GM19397 (cell line): ENCODE measurements at regions not wholly inside any gene's neighbourhood (a gene's known extent, or its start where the extent isn't known, plus 50 kb on each side); places are given as distances from the start of the nearest gene placed in this dataset.

ENCODE experiments used
- ATAC-seq: cut with Tn5 transposase; IDR thresholded peaks from one replicate; pipeline ENCODE4 v1.9.1; 2021; ENCODE audit warnings: mild to moderate bottlenecking, moderate library complexity; ENCODE audit not compliant: unreplicated experiment

- ATAC-seq: no peak
Measured at GRCh38 chr12:107462428-107463332, 222.9 kb upstream of the PWP1 start.

DNA sequence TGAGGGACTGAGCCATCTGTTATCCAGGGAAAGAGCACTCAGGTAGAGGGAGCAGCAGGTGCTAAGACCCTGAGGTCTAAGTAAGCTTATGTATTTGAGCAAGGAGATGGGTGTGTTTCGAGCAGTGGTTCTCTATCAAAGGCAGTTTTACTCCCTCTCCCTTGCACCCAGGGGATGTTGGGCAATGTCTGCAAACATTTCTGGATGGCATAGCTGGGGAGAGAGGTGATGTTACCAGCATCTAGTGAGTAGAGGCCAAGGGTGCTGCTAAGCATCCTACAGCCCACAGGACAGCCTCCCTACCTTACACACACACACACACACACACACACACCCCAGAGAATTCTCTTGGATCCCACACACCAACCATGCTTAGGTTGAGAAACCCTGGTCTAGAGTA, 221.0 kb upstream of the PWP1 start:
- no peak for ATAC-seq

DNA sequence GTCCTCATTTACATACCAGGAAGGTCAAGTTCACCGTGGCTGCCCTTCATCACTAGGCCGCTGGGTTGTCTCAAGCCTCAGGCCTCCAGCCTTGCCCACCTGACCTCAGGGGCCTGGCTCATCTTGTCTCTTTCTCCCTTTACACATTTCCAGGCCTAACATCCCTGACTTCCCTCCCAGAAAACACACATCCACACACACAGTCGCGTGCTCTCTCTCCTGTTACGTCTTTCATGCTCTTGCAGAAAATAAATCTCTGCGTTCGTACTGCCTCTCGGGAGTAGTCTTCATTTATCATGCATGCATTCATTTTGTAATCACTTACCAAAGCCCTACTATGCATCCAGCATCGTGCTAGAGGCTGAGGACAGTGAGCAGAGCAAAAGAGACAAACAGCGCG, 220.0 kb upstream of the PWP1 start:
- ATAC-seq: no peak

DNA sequence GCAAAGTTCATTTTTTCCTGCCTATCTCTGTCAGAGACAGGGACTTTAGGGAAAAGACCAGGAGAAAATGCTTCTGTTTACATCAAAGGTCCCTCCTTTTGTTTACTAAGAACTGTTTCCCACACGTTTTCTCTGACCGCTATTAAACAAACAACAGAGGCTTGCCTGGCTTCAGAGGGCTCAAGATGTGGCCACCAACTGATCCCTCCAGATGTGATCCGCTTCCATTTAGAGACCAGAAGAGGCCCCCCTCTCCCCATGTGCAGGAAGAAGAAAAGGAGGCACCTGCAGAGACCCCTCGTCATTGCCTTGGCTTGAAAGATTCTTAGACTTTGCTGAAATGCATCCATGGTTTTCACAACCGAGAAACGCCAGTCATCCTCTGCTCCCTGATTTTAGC, 217.9 kb upstream of the PWP1 start:
- no peak for ATAC-seq

DNA sequence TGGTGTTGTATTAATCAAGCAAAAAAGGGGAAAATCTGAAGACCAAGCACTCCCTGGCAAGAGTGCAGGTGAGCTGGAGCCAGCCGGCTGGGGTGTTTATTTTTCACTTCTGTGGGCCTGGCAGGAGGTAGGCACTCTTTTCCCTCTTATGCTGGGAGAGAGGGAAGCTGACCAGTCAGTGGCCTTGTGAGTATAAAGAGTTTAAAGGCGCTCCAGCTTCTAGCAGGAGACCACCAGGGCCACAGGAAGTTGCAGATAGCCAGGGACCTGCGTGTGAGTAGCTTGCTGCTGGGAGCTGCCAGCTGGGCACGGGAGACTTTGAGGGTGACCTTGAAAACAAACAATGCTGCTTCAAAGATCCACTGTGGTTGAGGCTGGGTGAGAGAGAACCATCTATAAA, 217.4 kb upstream of the PWP1 start:
- no peak for ATAC-seq

DNA sequence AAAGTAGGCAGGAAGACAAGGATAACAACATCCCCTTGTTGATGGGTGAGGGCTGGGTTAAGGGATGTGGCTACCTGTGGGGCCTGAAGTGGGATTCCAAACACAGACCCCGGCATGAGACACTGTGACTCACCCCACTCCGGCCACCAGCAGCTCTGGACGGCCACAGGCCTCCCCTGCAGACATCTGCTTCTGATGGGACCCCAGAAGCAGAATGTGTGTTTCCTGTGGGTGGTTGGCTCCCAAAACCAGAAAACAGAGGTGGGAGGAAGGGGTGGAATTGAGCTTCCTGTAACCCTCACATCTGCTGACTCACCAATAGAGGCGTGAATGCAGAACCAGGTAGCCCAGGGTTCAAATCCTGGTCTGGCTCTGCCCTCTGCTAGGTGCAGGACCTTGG, 216.6 kb upstream of the PWP1 start:
- ATAC-seq: no peak

DNA sequence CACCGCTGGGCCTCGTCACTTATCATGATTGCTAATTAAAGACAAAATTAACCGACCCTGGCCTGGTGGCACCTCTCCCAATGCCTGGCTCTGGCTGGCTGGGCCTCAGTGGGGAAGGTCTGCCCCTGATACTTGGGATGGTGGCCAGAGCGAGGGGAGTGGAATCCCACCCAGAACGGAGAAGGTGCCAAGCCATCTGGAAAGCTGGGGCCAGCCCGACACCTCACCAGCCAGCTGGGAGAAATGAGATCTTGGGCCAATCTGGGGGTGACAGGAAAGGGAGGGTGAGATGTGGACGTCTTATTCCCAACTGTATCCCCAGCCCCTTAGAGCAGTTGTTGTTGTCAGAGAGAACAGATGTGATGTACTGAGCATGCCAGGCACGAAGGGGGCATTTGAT, 215.0 kb upstream of the PWP1 start:
- ATAC-seq: no peak

GRCh38 chr12:107472308-107472707, 213.3 kb upstream of the PWP1 start:
- ATAC-seq: no peak

- ATAC-seq: no peak
Measured at GRCh38 chr12:107474099-107474498, 211.5 kb upstream of the PWP1 start.

DNA sequence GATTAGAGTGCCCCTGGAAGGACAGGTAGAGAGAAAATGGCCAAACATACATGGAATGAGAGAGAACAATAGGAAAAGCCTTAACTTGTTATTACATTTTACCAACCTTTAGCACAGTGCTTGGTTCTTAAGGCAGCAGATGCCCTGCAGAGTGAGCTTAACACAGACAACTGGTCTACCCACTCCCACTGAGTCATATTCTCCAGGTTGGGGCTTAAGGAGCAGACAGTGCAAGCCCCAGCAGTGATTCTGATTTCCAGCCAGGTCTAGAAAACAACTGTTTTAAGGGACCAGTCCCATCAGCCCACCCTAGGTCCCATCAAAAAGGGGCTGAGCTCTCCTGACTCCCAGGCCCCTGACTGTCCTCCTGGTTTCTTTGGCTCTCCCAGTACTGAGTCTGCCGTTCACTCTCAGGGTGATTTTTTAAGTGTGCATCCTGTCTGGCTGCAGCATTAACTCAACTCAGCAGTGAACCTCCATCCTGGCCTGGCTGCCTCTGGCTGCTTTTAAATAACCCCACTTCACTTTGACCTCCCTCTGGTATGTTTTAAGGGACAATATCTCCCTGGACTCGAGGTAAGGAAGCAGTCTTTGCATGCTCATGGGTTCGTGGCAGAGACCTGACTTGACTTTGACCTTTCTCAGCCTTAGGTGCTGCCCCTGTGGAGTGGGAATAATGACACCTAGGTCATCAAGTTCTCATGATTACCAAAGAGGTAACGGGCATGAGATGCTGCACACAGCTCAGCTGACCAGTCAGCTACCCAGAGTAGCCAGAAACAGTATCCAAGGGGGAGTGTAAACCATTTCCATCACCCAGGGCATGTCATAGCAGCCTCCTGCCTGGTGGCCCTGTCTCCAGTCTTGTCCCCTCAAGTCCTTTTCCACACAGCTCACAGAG, 210.7 kb upstream of the PWP1 start:
- no peak for ATAC-seq

DNA sequence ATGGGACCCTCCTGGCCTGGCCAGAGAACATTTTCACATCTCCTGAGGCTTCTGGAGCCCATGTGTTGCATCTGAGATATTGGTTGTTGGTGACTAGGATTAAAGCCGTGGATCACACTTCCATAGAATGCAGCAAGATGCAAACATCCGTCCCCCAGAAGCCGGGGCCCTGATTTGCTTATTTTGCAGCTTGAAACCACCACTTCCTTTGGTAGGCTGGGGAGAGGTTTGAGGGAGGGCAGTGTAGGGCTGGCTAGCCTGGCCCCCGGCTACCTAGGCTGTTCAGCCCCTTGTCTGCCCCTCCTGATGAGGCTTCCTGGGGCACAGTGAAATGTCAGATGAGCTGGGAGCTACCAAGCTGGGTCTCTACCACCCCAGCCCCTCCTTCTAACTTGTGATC, 209.7 kb upstream of the PWP1 start:
- ATAC-seq: peak; percentile 61

- no peak for ATAC-seq
Measured at GRCh38 chr12:107477018-107477417, 208.6 kb upstream of the PWP1 start.

DNA sequence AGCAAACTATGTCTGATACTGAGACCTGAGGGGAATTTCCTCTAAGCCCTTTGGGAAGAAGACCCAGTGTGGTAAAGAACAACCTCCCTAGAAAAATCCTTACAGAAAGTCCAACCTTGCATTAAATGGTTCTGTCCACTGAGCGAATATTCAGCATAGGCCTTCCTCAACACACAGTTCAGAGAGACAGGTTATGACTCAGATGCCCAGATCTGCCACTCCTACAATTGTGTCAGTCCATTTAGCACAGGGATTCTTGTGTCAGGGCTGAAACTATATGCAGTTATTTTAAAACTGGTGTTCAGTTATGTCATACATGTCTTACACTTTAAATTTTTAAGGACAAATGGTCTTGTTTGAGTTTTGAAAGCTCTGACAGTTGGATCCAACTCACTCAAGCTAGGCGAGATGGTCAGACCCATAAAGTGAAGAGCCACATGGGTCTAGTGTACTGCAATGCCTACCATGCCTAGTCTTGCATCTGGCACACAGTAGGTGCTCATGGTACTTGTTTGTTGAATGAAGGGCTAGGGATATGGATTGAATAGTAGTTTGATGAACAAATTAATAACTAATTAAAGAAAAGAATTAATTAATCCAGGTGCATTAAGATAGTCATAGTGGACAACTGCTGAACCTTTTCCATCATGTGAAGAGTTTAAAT, 207.5 kb upstream of the PWP1 start:
- ATAC-seq: no peak

DNA sequence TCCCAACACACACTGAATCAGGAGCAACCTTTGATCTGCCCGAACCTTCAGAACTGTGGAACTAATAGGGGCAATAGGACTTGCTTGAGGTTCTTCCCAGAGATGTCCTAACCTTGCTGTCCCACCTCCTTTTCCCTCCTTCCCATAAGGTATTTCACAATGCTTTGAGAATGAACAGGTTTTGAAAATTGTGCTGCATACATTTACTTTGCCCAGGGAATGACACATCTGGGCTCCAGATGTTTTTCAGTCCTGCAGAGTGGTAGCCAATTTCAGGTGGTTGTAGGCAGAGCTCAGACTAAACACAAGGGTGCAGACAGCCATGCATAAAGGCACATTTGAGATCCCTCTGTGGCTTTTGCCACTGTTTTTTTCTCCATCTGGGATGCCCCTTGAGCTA, 206.7 kb upstream of the PWP1 start:
- ATAC-seq: no peak

DNA sequence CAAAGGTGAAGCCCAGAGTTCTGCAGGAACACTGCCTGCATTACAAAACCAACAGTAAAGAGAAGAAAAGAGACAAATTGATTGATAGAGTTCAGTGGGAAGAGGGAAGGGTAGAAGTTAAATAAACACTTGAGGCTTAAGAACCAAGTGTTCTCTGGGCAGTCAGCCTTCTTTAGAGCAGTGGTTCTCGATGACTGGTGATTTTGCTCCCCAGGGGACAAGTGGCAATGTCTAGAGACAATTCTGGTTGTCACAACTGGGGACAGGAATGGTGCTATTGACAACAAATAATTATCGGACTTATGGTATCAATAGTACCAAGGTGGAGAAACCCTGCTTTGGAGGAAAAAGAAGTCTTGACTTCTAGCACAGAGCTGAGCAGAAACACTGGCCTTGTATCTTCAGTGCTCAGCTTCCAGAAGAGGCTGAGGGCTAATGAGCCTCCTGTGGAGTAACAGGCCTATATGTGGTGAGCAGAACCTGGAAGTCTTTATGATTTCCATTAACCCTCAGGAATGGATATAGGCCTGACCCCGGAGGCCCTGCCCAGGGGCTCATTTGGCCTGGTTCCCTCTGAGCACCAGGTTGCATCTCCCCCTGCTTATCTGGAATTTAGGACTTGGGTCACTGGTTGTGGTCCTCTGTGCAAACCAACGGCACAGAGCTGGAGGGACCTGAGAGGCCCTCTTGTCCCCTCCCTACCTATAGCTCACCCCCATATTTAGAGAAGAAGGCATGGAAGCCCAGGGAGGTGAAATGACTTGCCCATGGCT, 204.6 kb upstream of the PWP1 start:
- no peak for ATAC-seq

DNA sequence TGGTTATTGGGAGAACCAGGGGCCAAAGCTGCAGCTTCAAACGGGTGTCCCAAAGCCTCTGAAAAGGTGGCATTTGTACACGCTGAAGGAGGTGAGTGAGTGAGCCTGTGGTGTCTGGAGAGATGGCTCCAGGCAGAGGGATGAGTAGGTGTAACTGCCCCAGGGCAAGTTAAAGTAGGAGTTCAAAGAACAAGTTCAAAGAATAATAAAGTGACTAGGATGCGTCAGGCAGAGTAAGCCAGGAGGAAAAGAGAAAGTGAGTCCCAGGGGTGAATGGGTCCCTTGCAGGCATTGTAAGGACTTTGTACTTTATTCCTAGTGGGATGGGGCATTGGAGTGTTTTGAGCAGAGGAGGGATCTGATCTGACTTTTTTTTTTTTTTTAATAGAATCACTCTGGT, 201.4 kb upstream of the PWP1 start:
- ATAC-seq: no peak

GRCh38 chr12:107484941-107485340, 200.7 kb upstream of the PWP1 start:
- no peak for ATAC-seq

DNA sequence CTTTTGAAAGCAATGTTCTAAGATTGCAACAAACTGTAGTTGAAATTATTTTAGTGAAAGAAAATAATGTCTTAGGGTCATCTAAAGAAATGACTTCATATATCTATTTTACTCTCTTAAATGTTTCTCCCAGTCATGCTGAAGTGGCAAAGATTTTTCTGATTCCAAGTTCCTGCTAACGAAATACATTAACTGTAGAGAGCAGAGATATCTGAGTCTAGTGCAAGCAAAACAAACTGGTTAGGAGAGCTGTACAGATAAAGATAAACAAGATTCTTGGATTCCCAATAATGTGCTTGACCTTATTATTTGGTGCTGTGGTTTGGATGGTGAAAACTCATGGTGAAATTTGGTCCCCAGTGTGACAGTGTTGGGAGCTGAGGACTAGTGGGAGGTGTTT, 199.9 kb upstream of the PWP1 start:
- ATAC-seq: no peak

GRCh38 chr12:107486140-107486892, 199.3 kb upstream of the PWP1 start:
- ATAC-seq: no peak
